ENCODE measurements at regions not wholly inside any gene's neighbourhood (a gene's known extent, or its start where the extent isn't known, plus 50 kb on each side); places are given as distances from the start of the nearest gene placed in this dataset.

GRCh38 chr1:184322253-184322652 lies 64.6 kb upstream of the C1orf21 start:
- TF ChIP-seq CTCF (IDR thresholded peaks at IDR 0.05; ENCODE audit: poor library complexity, severe bottlenecking), result no peak
- TF ChIP-seq SMC3 (conservative IDR thresholded peaks at IDR 0.05; ENCODE audit: poor library complexity), result no peak
- TF ChIP-seq RAD21 (conservative IDR thresholded peaks at IDR 0.05), result no peak
- no peak for TF ChIP-seq POLR2AphosphoS5 (IDR thresholded peaks at IDR 0.05)
- no peak for TF ChIP-seq EP300 (conservative IDR thresholded peaks at IDR 0.05; ENCODE audit: poor library complexity, severe bottlenecking)
- no peak for TF ChIP-seq EZH2 (IDR thresholded peaks at IDR 0.05; ENCODE audit: borderline replicate concordance, insufficient read depth, low read length, poor library complexity, severe bottlenecking)
- TF ChIP-seq MXI1 (conservative IDR thresholded peaks at IDR 0.05; ENCODE audit: poor library complexity, severe bottlenecking), result no peak
- no peak for TF ChIP-seq REST (IDR thresholded peaks at IDR 0.05; ENCODE audit: borderline replicate concordance)
- TF ChIP-seq TAF1 (IDR thresholded peaks at IDR 0.05; ENCODE audit: low read depth), result no peak
- H3K4me2 ChIP-seq (ENCODE audit: low read length), result no peak overlapping the region
- no peak overlapping the region for H2AFZ ChIP-seq (ENCODE audit: low read depth, low read length)
- H3K27ac ChIP-seq (ENCODE audit: low read length), result no peak overlapping the region
- no peak overlapping the region for H3K4me3 ChIP-seq (ENCODE audit: low read length)
- H3K9ac ChIP-seq (ENCODE audit: low read length), result no peak overlapping the region
- no peaks in the 10 kb centered on the region for H3K9me3 ChIP-seq (ENCODE audit: low read length)
- H3K9me2 ChIP-seq (ENCODE audit: insufficient read depth, low read length), result no peaks in the 10 kb centered on the region
- H3K27me3 ChIP-seq (ENCODE audit: insufficient read depth, low read depth, low read length), result no peaks in the 10 kb centered on the region
- H4K20me1 ChIP-seq (ENCODE audit: insufficient read depth), result no peaks in the 10 kb centered on the region
- H3F3A ChIP-seq (ENCODE audit: insufficient read depth, low read length, poor library complexity, severe bottlenecking), result no peaks in the 10 kb centered on the region
- no peaks in the 10 kb centered on the region for H3K36me3 ChIP-seq (ENCODE audit: insufficient read depth, low read length)
- no peaks in the 10 kb centered on the region for H3K79me2 ChIP-seq (replicated peaks; ENCODE audit: insufficient read depth, low read length)

- H2AFZ ChIP-seq (ENCODE audit: low read depth, low read length), result no peak overlapping the region
- no peaks in the 10 kb centered on the region for H3K9me2 ChIP-seq (ENCODE audit: insufficient read depth, low read length)
- H3K79me2 ChIP-seq (replicated peaks; ENCODE audit: insufficient read depth, low read length), result no peaks in the 10 kb centered on the region
- TF ChIP-seq REST (IDR thresholded peaks at IDR 0.05; ENCODE audit: borderline replicate concordance) (no peak), MXI1 (conservative IDR thresholded peaks at IDR 0.05; ENCODE audit: poor library complexity, severe bottlenecking) (no peak)
- H3F3A ChIP-seq (ENCODE audit: insufficient read depth, low read length, poor library complexity, severe bottlenecking), result no peaks in the 10 kb centered on the region
- no peak overlapping the region for H3K27ac ChIP-seq (ENCODE audit: low read length)
- H3K4me3 ChIP-seq (ENCODE audit: low read length), result no peak overlapping the region
- no peak overlapping the region for H3K9ac ChIP-seq (ENCODE audit: low read length)
- no peak overlapping the region for H3K4me2 ChIP-seq (ENCODE audit: low read length)
- no peaks in the 10 kb centered on the region for H3K9me3 ChIP-seq (ENCODE audit: low read length)
- no peaks in the 10 kb centered on the region for H3K36me3 ChIP-seq (ENCODE audit: insufficient read depth, low read length)
- no peaks in the 10 kb centered on the region for H3K27me3 ChIP-seq (ENCODE audit: insufficient read depth, low read depth, low read length)
- no peaks in the 10 kb centered on the region for H4K20me1 ChIP-seq (ENCODE audit: insufficient read depth)
These were observed 61.9 kb upstream of the C1orf21 start for GRCh38 chr1:184324972-184325371.

All from neural cell (in vitro differentiated cells).